GM23248 (cell line): ENCODE measurements at regions not wholly inside any gene's neighbourhood (a gene's known extent, or its start where the extent isn't known, plus 50 kb on each side); places are given as distances from the start of the nearest gene placed in this dataset.

Experiments
- DNase-seq: peaks from one replicate; pipeline ENCODE4 v3.0.0-alpha.2; 2015
- H2AFZ ChIP-seq: fragments of 200-600 bp; sonication (generic); 2 replicates; pipeline ENCODE4 v1.6.1; 2016; ENCODE audit warnings: antibody characterized with exemption
- H3F3A ChIP-seq: fragments of 200-600 bp; sonication (generic); 2 replicates; pipeline ENCODE4 v1.6.1; 2016; ENCODE audit warnings: mild to moderate bottlenecking, antibody characterized with exemption, mixed run types; ENCODE audit not compliant: insufficient read depth
- H3K27ac ChIP-seq: fragments of 200-600 bp; sonication (generic); 2 replicates; pipeline ENCODE4 v1.5.1; 2016; ENCODE audit warnings: mild to moderate bottlenecking
- H3K27me3 ChIP-seq: fragments of 200-600 bp; sonication (generic); replicated peaks from 2 replicates; pipeline ENCODE4 v1.6.1; 2016; ENCODE audit warnings: mild to moderate bottlenecking; ENCODE audit not compliant: insufficient read depth
- H3K36me3 ChIP-seq: fragments of 200-600 bp; sonication (generic); 2 replicates; pipeline ENCODE4 v1.6.1; 2016; ENCODE audit warnings: low read depth, mild to moderate bottlenecking
- H3K4me1 ChIP-seq: fragments of 200-600 bp; sonication (generic); 2 replicates; pipeline ENCODE4 v1.6.1; 2016; ENCODE audit warnings: mild to moderate bottlenecking; ENCODE audit not compliant: insufficient read depth
- H3K4me2 ChIP-seq: fragments of 200-600 bp; sonication (generic); one replicate; pipeline ENCODE4 v1.6.1; 2016; ENCODE audit warnings: mild to moderate bottlenecking; ENCODE audit not compliant: unreplicated experiment
- H3K4me3 ChIP-seq: fragments of 200-600 bp; sonication (generic); 2 replicates; pipeline ENCODE4 v1.5.1; 2016; ENCODE audit warnings: mild to moderate bottlenecking
- H3K79me2 ChIP-seq: fragments of 200-600 bp; sonication (generic); 2 replicates; pipeline ENCODE4 v1.6.1; 2016; ENCODE audit warnings: mild to moderate bottlenecking; ENCODE audit not compliant: insufficient read depth
- H3K9ac ChIP-seq: fragments of 200-600 bp; sonication (generic); 2 replicates; pipeline ENCODE4 v1.6.1; 2016; ENCODE audit warnings: mild to moderate bottlenecking
- H3K9me2 ChIP-seq: fragments of 200-600 bp; sonication (generic); 2 replicates; pipeline ENCODE4 v1.6.1; 2016; ENCODE audit warnings: mixed run types, mild to moderate bottlenecking, moderate library complexity; ENCODE audit not compliant: insufficient read depth
- H3K9me3 ChIP-seq: fragments of 200-600 bp; sonication (generic); one replicate; pipeline ENCODE4 v1.6.1; 2017; ENCODE audit warnings: low read depth
- H4K20me1 ChIP-seq: fragments of 200-600 bp; sonication (generic); 2 replicates; pipeline ENCODE4 v1.6.0; 2016; ENCODE audit not compliant: insufficient read depth
- EZH2 ChIP-seq: fragments of 200-600 bp; sonication (generic); IDR thresholded peaks from 2 replicates; pipeline ENCODE4 v1.6.1; 2018; ENCODE audit warnings: antibody characterized with exemption, mild to moderate bottlenecking; ENCODE audit not compliant: insufficient read depth, poor library complexity, severe bottlenecking
- EZH2phosphoT487 ChIP-seq: fragments of 200-600 bp; sonication (generic); IDR thresholded peaks from 2 replicates; pipeline ENCODE4 v1.6.1; 2018; ENCODE audit warnings: antibody characterized with exemption, moderate library complexity, mild to moderate bottlenecking, low read depth; ENCODE audit not compliant: insufficient read depth
- WGBS, 2 experiments: methylation state at CpG; one replicate each; pipeline ENCODE4 v1.1.6; 2015 to 2017; ENCODE audit warnings: low lambda C conversion rate in 2 of 2, low coverage in 1 of 2; ENCODE audit errors: missing lambda C conversion rate in 2 of 2; 5-methylcytosine and 5-hydroxymethylcytosine counted together
- in situ Hi-C: fragments of 300-500 bp; cut with MboI; formaldehyde crosslinking; loops from 2 replicates; pipeline ENCODE4 v1.15.0; 2020

- Histone ChIP-seq H3K4me1 (no peaks in the 10 kb centered on the region), H3K27ac (no peak overlapping the region), H2AFZ (no peak overlapping the region), H3K4me3 (no peak overlapping the region), H3K9me3 (no peaks in the 10 kb centered on the region), H3K36me3 (no peaks in the 10 kb centered on the region), H3K27me3 (no peaks in the 10 kb centered on the region), H3K9ac (no peak overlapping the region), H4K20me1 (no peaks in the 10 kb centered on the region), H3K9me2 (no peaks in the 10 kb centered on the region), H3F3A (no peaks in the 10 kb centered on the region), H3K4me2 (no peak overlapping the region), H3K79me2 (no peaks in the 10 kb centered on the region)
- 12 to 26% methylated on average over 1 of the region's 1 CpG for WGBS, 2 experiments
- in situ Hi-C loops: no loop called here
- no peak for DNase-seq
- TF ChIP-seq EZH2phosphoT487 (no peak), EZH2 (no peak)
These were observed 264.7 kb upstream of the TMEFF2 start for GRCh38 chr2:192459422-192459821.

GRCh38 chr2:192448881-192449280 lies 254.1 kb upstream of the TMEFF2 start:
- in situ Hi-C loops: no loop called here
- Histone ChIP-seq H3K36me3 (no peaks in the 10 kb centered on the region), H3K4me3 (no peak overlapping the region), H3K27ac (no peak overlapping the region), H3K9ac (no peak overlapping the region), H3F3A (no peaks in the 10 kb centered on the region), H3K4me1 (no peaks in the 10 kb centered on the region), H4K20me1 (no peaks in the 10 kb centered on the region), H2AFZ (no peak overlapping the region), H3K9me2 (no peaks in the 10 kb centered on the region), H3K27me3 (no peaks in the 10 kb centered on the region), H3K79me2 (no peaks in the 10 kb centered on the region), H3K9me3 (no peaks in the 10 kb centered on the region), H3K4me2 (no peak overlapping the region)
- DNase-seq: no peak
- TF ChIP-seq EZH2: no peak
- WGBS, 2 experiments: 22 to 58% methylated on average over 1 of the region's 1 CpG

GRCh38 chr2:192444286-192444838 lies 249.6 kb upstream of the TMEFF2 start:
- in situ Hi-C loops: no loop called here
- Histone ChIP-seq H3K4me2 (no peak overlapping the region), H3K9me2 (no peaks in the 10 kb centered on the region), H3F3A (no peaks in the 10 kb centered on the region), H3K79me2 (no peaks in the 10 kb centered on the region), H3K36me3 (no peaks in the 10 kb centered on the region), H4K20me1 (no peaks in the 10 kb centered on the region), H3K27ac (no peak overlapping the region), H2AFZ (no peak overlapping the region), H3K4me3 (no peak overlapping the region), H3K4me1 (no peaks in the 10 kb centered on the region), H3K9me3 (no peaks in the 10 kb centered on the region), H3K27me3 (no peaks in the 10 kb centered on the region), H3K9ac (no peak overlapping the region)
- no peak for TF ChIP-seq EZH2phosphoT487
- no peak for TF ChIP-seq EZH2
- DNase-seq: no peak
- WGBS, 2 experiments: 16 to 18% methylated on average over 7 of the region's 7 CpGs

GRCh38 chr2:192443831-192444230 lies 249.1 kb upstream of the TMEFF2 start:
- Histone ChIP-seq H3F3A (no peaks in the 10 kb centered on the region), H4K20me1 (no peaks in the 10 kb centered on the region), H3K79me2 (no peaks in the 10 kb centered on the region), H3K36me3 (no peaks in the 10 kb centered on the region), H3K9ac (no peak overlapping the region), H2AFZ (no peak overlapping the region), H3K9me2 (no peaks in the 10 kb centered on the region), H3K27ac (no peak overlapping the region), H3K4me2 (no peak overlapping the region), H3K4me3 (no peak overlapping the region), H3K27me3 (no peaks in the 10 kb centered on the region), H3K4me1 (no peaks in the 10 kb centered on the region), H3K9me3 (no peaks in the 10 kb centered on the region)
- in situ Hi-C loops: no loop called here
- no peak for DNase-seq
- 24 to 27% methylated on average over 2 of the region's 2 CpGs for WGBS, 2 experiments
- no peak for TF ChIP-seq EZH2
- TF ChIP-seq EZH2phosphoT487: no peak

- H3K9me3 ChIP-seq: no peaks in the 10 kb centered on the region
These were observed 243.5 kb upstream of the TMEFF2 start for GRCh38 chr2:192438239-192438638.

More at GRCh38 chr2:192438239-192438638, 243.5 kb upstream of the TMEFF2 start:
- Histone ChIP-seq H3K36me3 (no peaks in the 10 kb centered on the region), H3K4me1 (no peaks in the 10 kb centered on the region), H3K27ac (no peak overlapping the region), H3K4me3 (no peak overlapping the region), H2AFZ (no peak overlapping the region), H3K79me2 (no peaks in the 10 kb centered on the region), H3K9me2 (no peaks in the 10 kb centered on the region), H4K20me1 (no peaks in the 10 kb centered on the region), H3F3A (no peaks in the 10 kb centered on the region), H3K27me3 (no peaks in the 10 kb centered on the region), H3K9ac (no peak overlapping the region), H3K4me2 (no peak overlapping the region)
- DNase-seq: no peak
- TF ChIP-seq EZH2phosphoT487 (no peak), EZH2 (no peak)
- WGBS, 2 experiments: 14 to 16% methylated on average over 1 of the region's 1 CpG
- in situ Hi-C loops: no loop called here
